NCI-H146 (cell line): ENCODE measurements at regions not wholly inside any gene's neighbourhood (a gene's known extent, or its start where the extent isn't known, plus 50 kb on each side); places are given as distances from the start of the nearest gene placed in this dataset.

ENCODE experiments used
- DNase-seq: peaks from one replicate; lab custom pipeline; 2025; lab: John Stamatoyannopoulos, UW

DNA sequence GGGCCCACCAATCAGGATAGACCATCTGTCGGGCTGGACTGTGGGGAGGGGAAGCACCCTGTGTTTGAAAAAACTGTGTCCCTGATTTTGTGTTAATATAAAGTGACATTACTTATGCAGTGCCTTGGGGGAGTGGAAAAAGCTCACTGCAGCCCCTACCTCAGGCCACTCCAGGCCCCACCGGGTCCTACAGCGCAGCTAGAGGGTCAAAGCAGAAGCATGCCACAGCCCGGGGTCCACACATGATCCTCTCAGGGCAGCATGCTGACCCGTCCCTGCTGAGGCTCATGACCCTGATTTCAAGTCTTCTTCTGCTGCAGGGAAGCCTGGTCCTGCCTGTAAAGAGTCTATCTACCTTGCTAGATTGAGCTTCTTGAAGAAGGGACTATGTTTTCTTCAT lies 133.0 kb upstream of the PLCB4 start:
- no peak for DNase-seq

DNA sequence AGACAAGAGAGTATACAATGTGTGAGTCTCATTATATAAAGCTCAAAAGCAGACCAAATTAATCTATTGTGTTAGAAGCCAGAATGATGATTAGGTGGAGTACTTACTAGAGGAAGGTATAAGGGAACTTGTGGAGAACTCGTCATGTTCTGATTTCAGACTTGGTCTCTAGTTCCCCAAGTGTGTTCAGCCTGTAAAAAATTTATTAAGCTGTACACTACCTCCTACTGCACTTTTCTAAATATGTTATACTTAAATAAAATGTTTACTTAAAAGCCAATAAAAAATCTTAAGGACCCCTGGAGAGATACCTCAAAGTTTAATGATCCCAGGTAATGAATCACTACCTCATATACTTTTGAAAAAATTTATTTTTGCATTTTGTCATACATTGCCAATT lies 130.4 kb upstream of the PLCB4 start:
- DNase-seq: no peak

DNA sequence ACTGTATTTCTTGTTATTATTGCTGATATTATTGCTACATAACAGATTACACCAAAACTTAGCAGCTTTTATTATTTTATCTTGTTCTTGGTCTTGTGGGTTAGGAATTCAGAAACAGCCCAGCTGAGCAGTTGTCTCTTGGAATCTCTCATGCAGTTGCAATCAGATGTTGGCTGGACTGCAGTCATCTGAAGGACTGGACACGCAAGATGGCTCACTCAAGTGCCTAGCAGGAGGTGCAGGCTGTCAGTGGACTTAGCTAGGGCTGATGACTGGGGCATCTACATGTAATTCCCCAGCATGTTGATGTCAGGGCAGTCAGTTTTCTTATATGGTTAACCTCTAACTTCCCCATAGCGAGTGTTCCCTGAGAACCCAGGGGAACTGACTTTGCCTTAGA lies 128.6 kb upstream of the PLCB4 start:
- no peak for DNase-seq

DNA sequence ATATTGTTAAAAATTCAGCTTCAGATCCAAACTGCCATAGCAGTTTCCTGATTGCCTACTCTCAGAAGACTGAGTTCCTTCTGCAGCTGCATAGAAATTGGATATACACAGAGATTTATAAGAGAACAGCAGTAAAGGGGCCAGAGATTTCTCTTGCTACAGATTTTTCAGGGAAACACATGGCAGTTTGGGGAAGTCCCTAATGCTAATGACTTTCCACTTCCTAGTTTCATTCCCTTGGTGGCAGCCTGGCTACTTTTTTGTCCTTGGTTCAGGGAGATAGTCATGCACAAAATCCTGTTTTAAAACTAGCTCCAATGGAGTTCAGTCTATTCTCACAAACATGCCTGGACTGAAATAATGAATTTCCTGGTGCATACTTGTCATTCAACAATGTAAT lies 125.3 kb upstream of the PLCB4 start:
- no peak for DNase-seq

GRCh38 chr20:8946036-8946940 lies 122.6 kb upstream of the PLCB4 start:
- DNase-seq: no peak

GRCh38 chr20:8948442-8949020 lies 120.4 kb upstream of the PLCB4 start:
- DNase-seq: no peak

DNA sequence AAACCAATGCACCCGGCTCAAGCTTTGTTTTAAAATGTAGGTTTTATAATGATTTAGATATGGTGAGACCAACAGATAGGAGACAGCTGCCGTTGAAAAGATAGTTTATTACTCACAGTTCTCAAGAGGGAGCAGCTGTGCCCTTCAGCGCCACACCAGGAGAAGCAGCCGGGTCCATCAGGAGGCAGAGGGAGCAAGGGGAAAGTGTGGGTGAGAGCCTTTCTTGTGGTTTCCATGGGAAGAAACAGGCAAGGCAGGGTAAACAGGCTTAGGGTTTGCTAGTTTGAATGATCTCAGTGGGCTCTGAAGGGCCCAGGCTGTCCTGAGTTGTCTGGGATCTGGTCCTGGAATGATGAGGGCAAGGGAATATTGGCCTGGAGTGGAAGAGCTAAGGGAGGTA lies 117.7 kb upstream of the PLCB4 start:
- DNase-seq: no peak

DNA sequence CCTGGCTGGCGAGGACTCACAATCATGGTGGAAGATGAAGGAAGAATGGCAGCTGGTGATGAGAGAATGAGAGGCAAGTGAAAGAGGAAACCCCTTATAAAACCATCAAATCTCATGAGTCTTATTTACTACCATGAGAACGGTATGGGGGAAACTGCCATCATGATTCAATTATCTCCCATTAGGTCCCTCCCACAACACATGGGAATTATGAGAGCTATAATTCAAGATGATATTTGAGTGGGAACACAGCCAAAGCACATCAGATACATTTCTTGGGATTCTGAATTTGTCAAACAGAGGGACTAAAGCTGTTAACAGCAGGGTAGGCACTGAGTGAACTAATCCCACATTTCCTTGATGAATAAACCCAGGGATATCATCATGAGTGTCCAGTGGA lies 116.2 kb upstream of the PLCB4 start:
- no peak for DNase-seq

DNA sequence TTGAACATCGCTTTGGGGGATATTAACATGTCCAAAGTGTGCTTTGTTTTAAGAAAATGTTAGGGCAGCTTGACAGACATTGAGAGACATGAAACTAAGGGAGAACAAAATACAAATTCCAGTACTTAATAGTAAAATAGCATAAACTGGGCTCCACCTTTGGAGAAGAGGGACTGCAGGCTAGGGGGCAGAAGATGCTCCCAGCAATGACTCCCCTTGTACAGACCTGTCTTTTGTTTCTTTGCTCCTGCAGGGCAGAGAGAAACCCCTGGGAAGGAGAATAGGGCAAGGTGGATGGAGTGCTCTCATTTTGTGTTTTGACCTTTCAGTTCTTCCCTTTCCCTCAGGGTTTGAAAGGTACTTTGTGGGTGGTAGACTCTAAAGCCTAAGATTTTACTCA lies 115.6 kb upstream of the PLCB4 start:
- no peak for DNase-seq

DNA sequence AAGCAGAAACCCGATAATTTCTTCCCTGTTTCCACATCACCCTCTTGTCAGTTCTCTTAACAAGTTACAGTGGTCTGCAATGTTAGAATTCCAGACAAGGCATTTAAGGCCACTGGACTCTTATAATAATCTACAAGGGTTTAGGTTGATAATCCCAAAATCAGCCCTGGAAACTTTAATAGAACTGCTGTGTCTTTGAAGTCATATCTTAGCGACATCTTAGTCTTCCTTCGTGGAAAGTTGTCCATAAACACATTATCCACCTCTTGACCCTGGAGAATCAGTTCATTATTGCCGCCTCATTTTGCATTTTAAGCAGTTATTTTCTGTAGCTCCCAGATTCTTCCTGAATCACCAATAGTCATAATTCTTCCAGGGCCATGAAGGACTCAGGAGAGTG lies 108.6 kb upstream of the PLCB4 start:
- no peak for DNase-seq

GRCh38 chr20:8963330-8963729 lies 105.6 kb upstream of the PLCB4 start:
- DNase-seq: no peak

DNA sequence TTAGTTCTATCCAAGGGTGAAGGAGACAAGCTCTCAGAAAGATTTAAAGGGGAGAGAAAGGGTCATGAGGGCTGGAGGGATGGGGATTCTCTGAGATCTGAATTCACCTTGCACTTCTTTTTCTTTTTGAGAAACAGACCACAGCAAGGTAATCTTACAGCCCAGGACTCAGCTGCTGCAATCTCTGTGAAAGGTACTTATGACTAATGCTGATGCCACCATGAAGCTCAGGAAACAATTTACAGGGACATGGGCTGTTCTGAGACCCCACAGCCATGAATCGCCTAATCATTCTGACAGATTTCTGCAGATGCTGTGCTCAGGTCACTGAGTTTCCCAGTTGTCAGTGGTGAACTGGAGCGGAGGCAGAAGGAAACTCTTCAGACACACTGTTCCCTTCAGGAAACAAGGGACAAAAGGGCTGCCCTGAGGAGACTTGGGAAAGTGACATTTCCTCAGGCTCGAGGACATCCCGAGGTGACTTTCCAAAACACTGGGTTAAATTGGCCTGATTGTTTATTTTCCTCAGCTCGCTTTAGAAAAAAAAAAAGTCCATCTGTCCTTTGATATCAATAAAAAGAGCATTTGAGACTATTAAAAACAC lies 103.8 kb upstream of the PLCB4 start:
- DNase-seq: no peak

DNA sequence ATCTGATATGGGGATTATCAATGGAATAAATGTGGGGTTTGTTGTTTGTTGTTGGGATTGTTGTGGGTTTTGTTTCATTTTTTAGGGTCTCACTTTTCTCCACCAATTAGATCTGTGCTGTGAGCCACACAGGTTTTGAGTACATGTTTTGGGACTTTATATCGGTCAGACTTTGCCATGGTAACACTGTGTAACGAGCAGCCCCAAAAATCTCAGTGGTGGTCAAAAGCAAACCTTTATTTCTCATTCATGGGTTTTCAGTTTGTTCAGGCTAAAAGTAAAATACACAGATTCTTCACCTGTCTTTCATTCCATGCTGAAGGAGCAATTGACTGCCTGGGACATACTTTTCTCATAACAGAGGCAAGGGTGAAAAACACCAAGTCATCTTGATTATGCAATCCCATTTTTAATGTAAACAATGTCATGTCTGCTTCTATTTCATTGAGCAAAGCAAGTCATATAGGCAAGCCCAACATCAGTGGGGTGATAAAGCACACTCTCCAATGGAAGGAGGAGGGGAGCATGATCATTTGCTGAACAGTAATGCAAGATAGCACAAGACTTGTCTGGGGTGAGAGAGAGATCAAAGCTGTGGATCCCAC lies 101.1 kb upstream of the PLCB4 start:
- no peak for DNase-seq

- no peak for DNase-seq
These were observed 99.7 kb upstream of the PLCB4 start for GRCh38 chr20:8969146-8969583.

DNA sequence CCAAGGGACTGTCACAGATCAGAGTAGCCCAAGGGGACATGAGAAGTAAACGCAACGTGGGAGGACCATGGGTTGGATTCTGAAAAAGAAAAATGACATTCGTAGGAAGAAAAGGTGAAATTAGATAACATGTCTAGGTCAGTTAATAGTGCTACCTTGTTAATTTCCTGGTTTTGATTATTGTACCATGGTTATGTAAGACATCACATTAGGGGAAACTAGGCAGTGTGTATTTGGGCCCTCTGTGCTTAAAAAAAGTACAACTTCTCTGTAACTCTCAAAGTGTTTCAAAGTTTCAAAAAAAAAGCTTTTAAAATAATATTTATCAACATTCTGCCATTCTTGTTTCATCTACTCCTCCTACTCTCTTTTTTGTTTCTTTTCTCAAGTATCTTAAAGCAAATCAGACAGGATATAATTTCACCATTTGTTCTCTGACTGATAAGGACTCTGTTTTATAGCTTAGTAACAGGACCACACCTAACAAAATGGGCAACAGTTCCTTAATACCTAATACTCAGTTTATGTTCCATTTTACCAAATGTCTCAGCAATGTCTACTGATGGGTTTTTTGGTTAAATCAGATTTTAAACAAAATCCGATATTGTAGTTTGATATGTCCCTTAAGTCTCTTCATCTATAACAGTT lies 97.1 kb upstream of the PLCB4 start:
- DNase-seq: no peak

DNA sequence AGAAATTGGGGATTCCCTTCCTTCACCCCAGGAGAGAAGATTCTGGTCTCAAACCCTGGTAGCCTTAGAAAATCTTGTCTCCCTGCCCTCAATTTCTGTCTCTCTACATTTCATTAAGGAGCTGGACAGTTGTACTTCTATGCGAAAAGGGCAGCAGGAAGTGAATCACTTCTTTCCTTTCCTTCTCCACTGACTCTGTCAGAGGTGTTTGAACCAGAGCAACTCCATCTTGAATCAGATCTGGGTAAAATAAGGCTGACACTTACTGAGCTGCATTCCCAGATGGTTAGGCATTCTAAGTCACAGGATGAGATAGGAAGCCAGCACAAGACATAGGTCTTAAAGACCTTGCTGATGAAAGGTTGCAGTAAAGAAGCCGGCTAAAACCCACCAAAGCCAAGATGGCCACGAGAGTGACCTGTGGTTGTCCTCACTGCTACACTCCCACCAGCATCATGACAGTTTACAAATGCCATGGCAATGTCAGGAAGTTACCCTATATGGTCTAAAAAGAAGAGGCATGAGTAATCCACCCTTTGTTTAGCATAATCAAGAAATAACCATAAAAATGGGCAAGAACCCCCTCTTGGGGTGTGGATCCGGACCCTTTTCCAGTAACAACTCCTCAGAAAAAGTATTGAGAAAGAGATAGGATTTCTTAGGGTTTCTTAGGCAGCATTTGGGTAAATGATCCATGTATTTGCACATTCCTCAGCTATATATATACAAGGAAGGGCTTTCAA lies 95.8 kb upstream of the PLCB4 start:
- no peak for DNase-seq

DNA sequence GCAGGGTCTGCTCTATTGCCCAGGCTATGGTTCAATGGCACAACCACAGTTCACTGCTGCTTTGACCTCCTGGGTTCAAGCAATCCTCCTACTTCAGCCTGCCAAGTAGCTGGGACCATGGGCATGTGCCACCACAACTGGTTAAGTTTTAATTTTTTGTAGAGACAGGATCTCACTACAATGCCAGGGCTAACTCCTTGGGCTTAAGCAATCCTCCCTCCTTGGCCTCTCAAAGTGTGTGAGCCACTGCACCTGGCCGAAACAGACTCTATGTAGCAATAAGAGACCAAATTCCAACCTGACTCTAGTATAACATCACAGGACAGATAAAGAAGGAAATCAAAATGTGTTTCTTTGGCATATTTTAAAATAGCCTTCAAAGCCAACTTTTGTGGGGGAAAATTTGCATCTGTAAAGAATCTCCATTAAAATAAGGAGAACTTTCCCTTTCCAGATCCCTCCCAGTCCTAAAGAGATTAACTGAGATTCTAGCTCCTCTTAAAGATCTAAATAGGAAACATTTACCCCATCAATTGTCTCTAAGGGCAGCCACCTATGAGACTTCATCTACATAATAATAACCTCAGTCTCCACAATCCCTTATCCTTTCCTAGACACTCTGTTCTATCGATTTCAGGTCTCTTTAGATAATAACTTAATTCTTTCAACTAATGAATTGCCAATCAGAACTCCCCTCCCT lies 94.7 kb upstream of the PLCB4 start:
- no peak for DNase-seq

DNA sequence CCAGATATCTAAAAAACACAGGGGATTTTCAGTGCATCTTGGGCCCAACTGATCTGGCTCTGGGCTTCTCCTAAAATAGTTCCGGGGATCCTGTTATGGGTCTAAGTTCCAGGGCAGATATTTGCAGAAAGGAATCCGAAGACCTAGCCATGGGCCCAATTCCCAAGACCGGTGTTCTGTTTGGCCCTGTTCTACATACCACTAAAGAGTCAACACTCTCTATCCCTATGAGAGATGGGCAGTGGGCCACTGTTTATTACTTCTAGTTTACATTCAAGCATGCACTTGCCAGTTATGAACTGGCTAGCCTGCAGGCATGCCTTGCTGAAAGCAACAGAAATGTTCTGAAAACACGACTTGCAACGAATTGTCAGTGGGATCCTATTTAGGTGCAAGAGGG lies 87.4 kb upstream of the PLCB4 start:
- no peak for DNase-seq

GRCh38 chr20:8983478-8984345 lies 85.2 kb upstream of the PLCB4 start:
- DNase-seq: no peak

GRCh38 chr20:8986631-8987030 lies 82.3 kb upstream of the PLCB4 start:
- DNase-seq: no peak
